Adrenal gland (tissue), 5 donors: ENCODE measurements at regions not wholly inside any gene's neighbourhood (a gene's known extent, or its start where the extent isn't known, plus 50 kb on each side); places are given as distances from the start of the nearest gene placed in this dataset.

Experiments
- POLR2A ChIP-seq, 2 donors: fragments of 450-650 bp; IDR thresholded peaks; one replicate each; pipeline ENCODE4 v1.6.1; 2017; ENCODE audit warnings: antibody characterized with exemption in 2 of 2, mild to moderate bottlenecking in 2 of 2, moderate library complexity in 1 of 2
- TF ChIP-seq, protein P1 (sequence below), 6 experiments: fragments of 450-650 bp in 4 of 6; fragments of 200-600 bp in 2 of 6; sonication (generic) in 1 of 6; IDR thresholded peaks; 1 replicate in 5 of 6; 2 replicates in 1 of 6; pipeline versions ENCODE4 v1.5.1 to v1.8.0; 2016 to 2021; ENCODE audit warnings: antibody characterized with exemption in 6 of 6, mild to moderate bottlenecking in 2 of 6, moderate library complexity in 1 of 6
- donor health status: DM: no; HTN: no; CAD: no.

DNA sequence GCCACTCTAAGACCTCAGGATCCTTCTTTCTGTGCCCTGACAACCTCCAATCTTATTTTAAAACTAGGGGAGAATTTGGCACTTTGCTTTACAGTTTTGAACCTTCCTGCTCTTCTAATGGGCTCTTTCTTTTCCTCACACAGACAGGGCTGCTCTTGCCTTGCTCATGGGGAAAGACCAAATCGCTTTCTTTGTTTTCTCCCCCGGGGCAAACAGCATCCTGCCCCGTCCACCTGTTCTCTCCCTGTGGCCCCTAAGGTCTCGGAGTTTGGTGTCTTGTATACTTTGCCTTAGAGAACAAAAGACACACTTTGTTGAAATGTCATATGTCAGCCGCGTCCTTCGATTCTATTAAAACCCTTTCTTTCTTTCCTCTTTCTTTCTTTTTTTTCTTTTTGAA, 306.7 kb upstream of the SALL1 start:
- TF ChIP-seq, protein P1, sequence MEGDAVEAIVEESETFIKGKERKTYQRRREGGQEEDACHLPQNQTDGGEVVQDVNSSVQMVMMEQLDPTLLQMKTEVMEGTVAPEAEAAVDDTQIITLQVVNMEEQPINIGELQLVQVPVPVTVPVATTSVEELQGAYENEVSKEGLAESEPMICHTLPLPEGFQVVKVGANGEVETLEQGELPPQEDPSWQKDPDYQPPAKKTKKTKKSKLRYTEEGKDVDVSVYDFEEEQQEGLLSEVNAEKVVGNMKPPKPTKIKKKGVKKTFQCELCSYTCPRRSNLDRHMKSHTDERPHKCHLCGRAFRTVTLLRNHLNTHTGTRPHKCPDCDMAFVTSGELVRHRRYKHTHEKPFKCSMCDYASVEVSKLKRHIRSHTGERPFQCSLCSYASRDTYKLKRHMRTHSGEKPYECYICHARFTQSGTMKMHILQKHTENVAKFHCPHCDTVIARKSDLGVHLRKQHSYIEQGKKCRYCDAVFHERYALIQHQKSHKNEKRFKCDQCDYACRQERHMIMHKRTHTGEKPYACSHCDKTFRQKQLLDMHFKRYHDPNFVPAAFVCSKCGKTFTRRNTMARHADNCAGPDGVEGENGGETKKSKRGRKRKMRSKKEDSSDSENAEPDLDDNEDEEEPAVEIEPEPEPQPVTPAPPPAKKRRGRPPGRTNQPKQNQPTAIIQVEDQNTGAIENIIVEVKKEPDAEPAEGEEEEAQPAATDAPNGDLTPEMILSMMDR (IDR thresholded peaks at IDR 0.05) = no peak
- no peak for TF ChIP-seq POLR2A (IDR thresholded peaks at IDR 0.05)
